A549 (cell line): ENCODE measurements at regions not wholly inside any gene's neighbourhood (a gene's known extent, or its start where the extent isn't known, plus 50 kb on each side); places are given as distances from the start of the nearest gene placed in this dataset.

Experiments used
- BHLHE40 ChIP-seq: IDR thresholded peaks from 2 replicates; pipeline ENCODE4 v1.6.1; 2012; ENCODE audit warnings: low read depth, low read length, inconsistent platforms
- EP300 ChIP-seq, 2 experiments: fragments of >200 bp; sonication (Bioruptor Twin); formaldehyde crosslinking; IDR thresholded peaks; 2 replicates in 1 of 2; 3 replicates in 1 of 2; pipeline ENCODE4 v1.6.1; 2016 to 2017
- ESRRA ChIP-seq: fragments of 150-350 bp; IDR thresholded peaks from 2 replicates; pipeline ENCODE4 v1.6.1; 2014; ENCODE audit warnings: mild to moderate bottlenecking, low read length, borderline replicate concordance
- KDM1A ChIP-seq: fragments of 200-600 bp; sonication (generic); IDR thresholded peaks from 2 replicates; pipeline ENCODE4 v1.6.1; 2016; ENCODE audit warnings: low read depth, mild to moderate bottlenecking
- POLR2A ChIP-seq: IDR thresholded peaks from 2 replicates; pipeline ENCODE4 v1.6.1; 2012; ENCODE audit warnings: mild to moderate bottlenecking, low read length
- RFX5 ChIP-seq: fragments of 450-650 bp; IDR thresholded peaks from 2 replicates; pipeline ENCODE4 v1.7.1; 2014; ENCODE audit warnings: antibody characterized with exemption, mild to moderate bottlenecking, moderate library complexity
- RNF2 ChIP-seq: fragments of 200-600 bp; sonication (generic); IDR thresholded peaks from 2 replicates; pipeline ENCODE4 v1.6.1; 2016; ENCODE audit warnings: low read depth, mild to moderate bottlenecking, antibody characterized with exemption, moderate library complexity, borderline replicate concordance
- SREBF2 ChIP-seq: fragments of 450-650 bp; IDR thresholded peaks from 2 replicates; pipeline ENCODE4 v1.6.1; 2014; ENCODE audit warnings: mild to moderate bottlenecking, moderate library complexity
- TF ChIP-seq, protein P1 (sequence below): fragments of >200 bp; sonication (Bioruptor Twin); formaldehyde crosslinking; IDR thresholded peaks from 3 replicates; pipeline ENCODE4 v1.5.1; 2016
- TF ChIP-seq, protein P2 (sequence below): IDR thresholded peaks from 2 replicates; pipeline ENCODE4 v1.6.1; 2012
- TF ChIP-seq, protein P3 (sequence below): fragments of 200-600 bp; sonication (generic); IDR thresholded peaks from 2 replicates; pipeline ENCODE4 v1.6.1; 2016; ENCODE audit warnings: antibody characterized with exemption, mild to moderate bottlenecking, moderate library complexity
- TF ChIP-seq, protein P4 (sequence below): fragments of >200 bp; sonication (Bioruptor Twin); formaldehyde crosslinking; IDR thresholded peaks from 3 replicates; pipeline ENCODE4 v1.6.1; 2016

DNA sequence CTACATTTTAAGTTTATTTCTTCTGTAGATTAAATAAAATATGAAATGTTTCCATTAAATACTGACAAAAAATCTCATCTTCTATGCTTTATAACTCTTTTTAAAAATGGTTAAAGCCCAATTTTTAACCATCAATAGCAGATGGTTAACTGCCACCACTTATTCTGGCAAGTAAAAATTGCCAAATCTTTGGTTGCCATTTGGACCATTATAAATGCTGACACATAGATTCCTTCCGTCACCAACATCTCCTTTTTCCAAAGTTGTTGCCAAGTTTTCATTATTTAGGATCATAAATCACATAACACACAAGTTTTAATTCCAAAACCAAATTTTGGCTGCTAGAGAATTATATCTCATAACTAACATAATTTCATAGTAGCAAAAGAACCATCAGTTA, 1614.3 kb downstream of the REEP3 start:
- TF ChIP-seq RNF2 = no peak
- TF ChIP-seq, protein P1, sequence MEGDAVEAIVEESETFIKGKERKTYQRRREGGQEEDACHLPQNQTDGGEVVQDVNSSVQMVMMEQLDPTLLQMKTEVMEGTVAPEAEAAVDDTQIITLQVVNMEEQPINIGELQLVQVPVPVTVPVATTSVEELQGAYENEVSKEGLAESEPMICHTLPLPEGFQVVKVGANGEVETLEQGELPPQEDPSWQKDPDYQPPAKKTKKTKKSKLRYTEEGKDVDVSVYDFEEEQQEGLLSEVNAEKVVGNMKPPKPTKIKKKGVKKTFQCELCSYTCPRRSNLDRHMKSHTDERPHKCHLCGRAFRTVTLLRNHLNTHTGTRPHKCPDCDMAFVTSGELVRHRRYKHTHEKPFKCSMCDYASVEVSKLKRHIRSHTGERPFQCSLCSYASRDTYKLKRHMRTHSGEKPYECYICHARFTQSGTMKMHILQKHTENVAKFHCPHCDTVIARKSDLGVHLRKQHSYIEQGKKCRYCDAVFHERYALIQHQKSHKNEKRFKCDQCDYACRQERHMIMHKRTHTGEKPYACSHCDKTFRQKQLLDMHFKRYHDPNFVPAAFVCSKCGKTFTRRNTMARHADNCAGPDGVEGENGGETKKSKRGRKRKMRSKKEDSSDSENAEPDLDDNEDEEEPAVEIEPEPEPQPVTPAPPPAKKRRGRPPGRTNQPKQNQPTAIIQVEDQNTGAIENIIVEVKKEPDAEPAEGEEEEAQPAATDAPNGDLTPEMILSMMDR = no peak
- TF ChIP-seq, protein P2, sequence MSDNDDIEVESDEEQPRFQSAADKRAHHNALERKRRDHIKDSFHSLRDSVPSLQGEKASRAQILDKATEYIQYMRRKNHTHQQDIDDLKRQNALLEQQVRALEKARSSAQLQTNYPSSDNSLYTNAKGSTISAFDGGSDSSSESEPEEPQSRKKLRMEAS = no peak
- TF ChIP-seq EP300 (IDR thresholded peaks at IDR 0.05) = no peak
- no peak for TF ChIP-seq KDM1A
- no peak for TF ChIP-seq SREBF2
- no peak for TF ChIP-seq ESRRA
- no peak for TF ChIP-seq POLR2A
- TF ChIP-seq, protein P3, sequence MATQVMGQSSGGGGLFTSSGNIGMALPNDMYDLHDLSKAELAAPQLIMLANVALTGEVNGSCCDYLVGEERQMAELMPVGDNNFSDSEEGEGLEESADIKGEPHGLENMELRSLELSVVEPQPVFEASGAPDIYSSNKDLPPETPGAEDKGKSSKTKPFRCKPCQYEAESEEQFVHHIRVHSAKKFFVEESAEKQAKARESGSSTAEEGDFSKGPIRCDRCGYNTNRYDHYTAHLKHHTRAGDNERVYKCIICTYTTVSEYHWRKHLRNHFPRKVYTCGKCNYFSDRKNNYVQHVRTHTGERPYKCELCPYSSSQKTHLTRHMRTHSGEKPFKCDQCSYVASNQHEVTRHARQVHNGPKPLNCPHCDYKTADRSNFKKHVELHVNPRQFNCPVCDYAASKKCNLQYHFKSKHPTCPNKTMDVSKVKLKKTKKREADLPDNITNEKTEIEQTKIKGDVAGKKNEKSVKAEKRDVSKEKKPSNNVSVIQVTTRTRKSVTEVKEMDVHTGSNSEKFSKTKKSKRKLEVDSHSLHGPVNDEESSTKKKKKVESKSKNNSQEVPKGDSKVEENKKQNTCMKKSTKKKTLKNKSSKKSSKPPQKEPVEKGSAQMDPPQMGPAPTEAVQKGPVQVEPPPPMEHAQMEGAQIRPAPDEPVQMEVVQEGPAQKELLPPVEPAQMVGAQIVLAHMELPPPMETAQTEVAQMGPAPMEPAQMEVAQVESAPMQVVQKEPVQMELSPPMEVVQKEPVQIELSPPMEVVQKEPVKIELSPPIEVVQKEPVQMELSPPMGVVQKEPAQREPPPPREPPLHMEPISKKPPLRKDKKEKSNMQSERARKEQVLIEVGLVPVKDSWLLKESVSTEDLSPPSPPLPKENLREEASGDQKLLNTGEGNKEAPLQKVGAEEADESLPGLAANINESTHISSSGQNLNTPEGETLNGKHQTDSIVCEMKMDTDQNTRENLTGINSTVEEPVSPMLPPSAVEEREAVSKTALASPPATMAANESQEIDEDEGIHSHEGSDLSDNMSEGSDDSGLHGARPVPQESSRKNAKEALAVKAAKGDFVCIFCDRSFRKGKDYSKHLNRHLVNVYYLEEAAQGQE = no peak
- TF ChIP-seq BHLHE40 = no peak
- TF ChIP-seq, protein P4, sequence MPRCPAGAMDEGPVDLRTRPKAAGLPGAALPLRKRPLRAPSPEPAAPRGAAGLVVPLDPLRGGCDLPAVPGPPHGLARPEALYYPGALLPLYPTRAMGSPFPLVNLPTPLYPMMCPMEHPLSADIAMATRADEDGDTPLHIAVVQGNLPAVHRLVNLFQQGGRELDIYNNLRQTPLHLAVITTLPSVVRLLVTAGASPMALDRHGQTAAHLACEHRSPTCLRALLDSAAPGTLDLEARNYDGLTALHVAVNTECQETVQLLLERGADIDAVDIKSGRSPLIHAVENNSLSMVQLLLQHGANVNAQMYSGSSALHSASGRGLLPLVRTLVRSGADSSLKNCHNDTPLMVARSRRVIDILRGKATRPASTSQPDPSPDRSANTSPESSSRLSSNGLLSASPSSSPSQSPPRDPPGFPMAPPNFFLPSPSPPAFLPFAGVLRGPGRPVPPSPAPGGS = no peak
- TF ChIP-seq RFX5 = no peak
